Hematopoietic multipotent progenitor cell treated with erythropoietin and hydrocortisone succinate and interleukin-3 and kit ligand, for 17 days (in vitro differentiated cells): ENCODE measurements at regions not wholly inside any gene's neighbourhood (a gene's known extent, or its start where the extent isn't known, plus 50 kb on each side); places are given as distances from the start of the nearest gene placed in this dataset.

Experiments used
- DNase-seq: peaks from one replicate; pipeline ENCODE4 v3.0.0-alpha.2; 2015; ENCODE audit warnings: low spot score

- no peak for DNase-seq
Measured at GRCh38 chr4:74613266-74613665, 168.3 kb downstream of the AREG start.

GRCh38 chr4:74615411-74615810 lies 170.5 kb downstream of the AREG start:
- no peak for DNase-seq

GRCh38 chr4:74618166-74618565 lies 173.2 kb downstream of the AREG start:
- no peak for DNase-seq

GRCh38 chr4:74618659-74619058 lies 173.7 kb downstream of the AREG start:
- no peak for DNase-seq

- no peak for DNase-seq
Measured at GRCh38 chr4:74619931-74620702, 174.2 kb downstream of the BTC start.

GRCh38 chr4:74621616-74622015 lies 172.7 kb downstream of the BTC start:
- DNase-seq = no peak

- DNase-seq = no peak
Measured at GRCh38 chr4:74623041-74623440, 171.3 kb downstream of the BTC start.

GRCh38 chr4:74624351-74625151 lies 169.8 kb downstream of the BTC start:
- no peak for DNase-seq

- DNase-seq = no peak
Measured at GRCh38 chr4:74625981-74626380, 168.3 kb downstream of the BTC start.

- DNase-seq = no peak
Measured at GRCh38 chr4:74627093-74627492, 167.2 kb downstream of the BTC start.

- DNase-seq = no peak
Measured at GRCh38 chr4:74627504-74627903, 166.8 kb downstream of the BTC start.

- no peak for DNase-seq
Measured at GRCh38 chr4:74628852-74629620, 165.3 kb downstream of the BTC start.

- no peak for DNase-seq
Measured at GRCh38 chr4:74630551-74630950, 163.8 kb downstream of the BTC start.

GRCh38 chr4:74631338-74631737 lies 163.0 kb downstream of the BTC start:
- DNase-seq = no peak

- no peak for DNase-seq
Measured at GRCh38 chr4:74631988-74632387, 162.3 kb downstream of the BTC start.

GRCh38 chr4:74632634-74633033 lies 161.7 kb downstream of the BTC start:
- no peak for DNase-seq

GRCh38 chr4:74635074-74635473 lies 159.2 kb downstream of the BTC start:
- no peak for DNase-seq

GRCh38 chr4:74635490-74636123 lies 158.7 kb downstream of the BTC start:
- no peak for DNase-seq

GRCh38 chr4:74638001-74638400 lies 156.3 kb downstream of the BTC start:
- no peak for DNase-seq

- no peak for DNase-seq
Measured at GRCh38 chr4:74638689-74639088, 155.6 kb downstream of the BTC start.

GRCh38 chr4:74640111-74640903 lies 154.0 kb downstream of the BTC start:
- no peak for DNase-seq
